Left lung (tissue), 4 donors: ENCODE measurements at regions not wholly inside any gene's neighbourhood (a gene's known extent, or its start where the extent isn't known, plus 50 kb on each side); places are given as distances from the start of the nearest gene placed in this dataset.

Experiments
- ATAC-seq: fragments of 200-7000 bp; cut with Tn5 transposase; one replicate; pipeline ENCODE4 v1.9.1; 2020; ENCODE audit warnings: moderate library complexity
- DNase-seq, 4 donors: peaks; one replicate each; pipeline ENCODE4 v3.0.0-alpha.2; 2013 to 2020
- H3K27ac ChIP-seq, 2 donors: fragments of 200-600 bp; sonication (generic) in 1 of 2; one replicate each; pipeline versions ENCODE4 v1.5.0 to v1.8.0; 2020 to 2021
- H3K27me3 ChIP-seq, 2 donors: fragments of 200-600 bp; sonication (generic) in 1 of 2; one replicate each; pipeline versions ENCODE4 v1.5.0 to v1.8.0; 2020 to 2021
- H3K36me3 ChIP-seq, 2 donors: fragments of 200-600 bp; sonication (generic) in 1 of 2; one replicate each; pipeline versions ENCODE4 v1.5.0 to v1.8.0; 2020 to 2021
- H3K4me1 ChIP-seq, 2 donors: fragments of 200-600 bp; one replicate each; pipeline ENCODE4 v1.8.0; 2021
- H3K4me3 ChIP-seq, 2 donors: fragments of 200-600 bp; sonication (generic) in 1 of 2; one replicate each; pipeline versions ENCODE4 v1.5.0 to v1.8.0; 2020 to 2021; ENCODE audit warnings: mild to moderate bottlenecking in 1 of 2
- H3K9me3 ChIP-seq, 2 donors: fragments of 200-600 bp; sonication (generic) in 1 of 2; one replicate each; pipeline versions ENCODE4 v1.5.0 to v1.8.0; 2020 to 2021
- intact Hi-C, 2 donors: fragments of 100-400 bp; cut with DNase I; formaldehyde crosslinking; loops; one replicate each; pipeline versions ENCODE4 v1.11.2 to v1.14.2; 2022
- TF ChIP-seq, protein P1 (sequence below), 2 donors: fragments of 200-600 bp; sonication (generic) in 1 of 2; IDR thresholded peaks; one replicate each; pipeline versions ENCODE4 v1.5.0 to v1.8.0; 2021; ENCODE audit warnings: antibody characterized with exemption in 2 of 2
- donor health status: DM: no; HTN: yes; CAD: no.
- donor health status: DM: no; HTN: no; CAD: no.

DNA sequence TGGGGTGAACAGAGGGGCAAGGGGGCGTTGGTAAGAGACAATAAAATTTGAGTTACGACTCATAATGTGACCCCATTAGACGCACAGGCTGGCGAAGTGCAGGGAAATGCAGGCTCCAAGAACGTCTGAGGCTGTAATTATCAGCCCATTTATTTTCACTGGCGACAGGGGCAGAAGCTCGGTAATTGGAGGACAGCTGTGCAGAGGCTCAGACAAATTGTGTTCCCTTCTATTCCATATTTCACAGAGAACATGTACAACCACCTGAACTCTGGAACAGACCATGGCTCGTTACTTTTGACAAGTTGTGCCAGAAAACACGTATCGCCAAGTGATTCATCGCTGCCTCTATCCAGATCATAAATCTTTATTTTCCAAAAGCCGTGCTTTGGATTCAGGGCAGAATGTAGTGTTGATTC, 137.3 kb upstream of the FRMD4A start:
- intact Hi-C loops = no loop called here
- TF ChIP-seq, protein P1, sequence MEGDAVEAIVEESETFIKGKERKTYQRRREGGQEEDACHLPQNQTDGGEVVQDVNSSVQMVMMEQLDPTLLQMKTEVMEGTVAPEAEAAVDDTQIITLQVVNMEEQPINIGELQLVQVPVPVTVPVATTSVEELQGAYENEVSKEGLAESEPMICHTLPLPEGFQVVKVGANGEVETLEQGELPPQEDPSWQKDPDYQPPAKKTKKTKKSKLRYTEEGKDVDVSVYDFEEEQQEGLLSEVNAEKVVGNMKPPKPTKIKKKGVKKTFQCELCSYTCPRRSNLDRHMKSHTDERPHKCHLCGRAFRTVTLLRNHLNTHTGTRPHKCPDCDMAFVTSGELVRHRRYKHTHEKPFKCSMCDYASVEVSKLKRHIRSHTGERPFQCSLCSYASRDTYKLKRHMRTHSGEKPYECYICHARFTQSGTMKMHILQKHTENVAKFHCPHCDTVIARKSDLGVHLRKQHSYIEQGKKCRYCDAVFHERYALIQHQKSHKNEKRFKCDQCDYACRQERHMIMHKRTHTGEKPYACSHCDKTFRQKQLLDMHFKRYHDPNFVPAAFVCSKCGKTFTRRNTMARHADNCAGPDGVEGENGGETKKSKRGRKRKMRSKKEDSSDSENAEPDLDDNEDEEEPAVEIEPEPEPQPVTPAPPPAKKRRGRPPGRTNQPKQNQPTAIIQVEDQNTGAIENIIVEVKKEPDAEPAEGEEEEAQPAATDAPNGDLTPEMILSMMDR (IDR thresholded peaks at IDR 0.05) = no peak
- Histone ChIP-seq H3K4me3 (no peak overlapping the region), H3K27ac (no peak overlapping the region), H3K9me3 (no peaks in the 10 kb centered on the region), H3K27me3 (no peaks in the 10 kb centered on the region), H3K36me3 (no peaks in the 10 kb centered on the region), H3K4me1 (no peaks in the 10 kb centered on the region)
- ATAC-seq (no peak), DNase-seq (no peak)

DNA sequence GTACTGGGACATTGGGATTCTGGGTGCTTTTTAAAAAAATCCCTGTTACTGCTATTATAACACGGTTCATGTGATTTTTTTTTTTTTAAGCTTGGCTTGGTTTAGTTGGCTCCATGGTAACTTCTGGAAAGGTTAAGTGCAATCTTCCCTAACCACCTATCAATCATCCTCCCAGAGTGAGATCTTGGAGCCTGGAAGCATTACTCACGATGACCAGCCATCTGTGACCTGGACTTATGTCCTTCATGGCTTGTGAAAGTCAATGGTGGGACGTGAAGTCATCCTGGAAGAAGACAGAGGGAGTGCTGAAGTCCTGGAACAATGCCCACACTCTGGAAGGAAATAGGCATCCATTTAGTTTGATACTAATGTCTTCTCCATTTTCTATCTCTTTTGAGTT, 135.5 kb upstream of the FRMD4A start:
- no peak overlapping the region for H3K27ac ChIP-seq
- H3K9me3 ChIP-seq = no peaks in the 10 kb centered on the region
- TF ChIP-seq, protein P1 (IDR thresholded peaks at IDR 0.05) = no peak
- DNase-seq = no peak
- no peak for ATAC-seq
- H3K36me3 ChIP-seq = no peaks in the 10 kb centered on the region
- H3K4me3 ChIP-seq = no peak overlapping the region
- intact Hi-C loops = no loop called here
- H3K4me1 ChIP-seq = no peaks in the 10 kb centered on the region
- no peaks in the 10 kb centered on the region for H3K27me3 ChIP-seq

DNA sequence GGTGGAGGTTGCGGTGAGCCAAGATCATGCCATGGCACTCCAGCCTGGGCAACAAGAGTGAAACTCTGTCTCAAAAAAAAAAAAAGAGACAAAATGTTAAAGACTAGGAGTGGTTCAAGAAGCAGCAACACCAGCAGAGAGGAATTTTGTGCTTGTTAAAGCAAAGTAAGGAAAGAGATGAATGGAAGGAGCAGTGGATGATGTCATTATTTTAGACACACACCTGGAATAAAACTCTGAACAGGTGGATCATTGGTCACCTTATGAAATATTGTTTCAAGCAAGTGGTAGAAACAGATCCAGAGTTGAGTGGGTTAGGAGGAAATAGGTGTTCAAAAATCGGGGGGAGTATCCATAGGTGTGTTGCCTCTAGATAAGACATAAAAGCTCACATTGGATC, 129.7 kb upstream of the FRMD4A start:
- no peaks in the 10 kb centered on the region for H3K27me3 ChIP-seq
- intact Hi-C loops = no loop called here
- DNase-seq (no peak), ATAC-seq (no peak)
- H3K27ac ChIP-seq = no peak overlapping the region
- no peaks in the 10 kb centered on the region for H3K4me1 ChIP-seq
- TF ChIP-seq, protein P1 (IDR thresholded peaks at IDR 0.05) = no peak
- no peaks in the 10 kb centered on the region for H3K9me3 ChIP-seq
- H3K36me3 ChIP-seq = no peaks in the 10 kb centered on the region
- no peak overlapping the region for H3K4me3 ChIP-seq

DNA sequence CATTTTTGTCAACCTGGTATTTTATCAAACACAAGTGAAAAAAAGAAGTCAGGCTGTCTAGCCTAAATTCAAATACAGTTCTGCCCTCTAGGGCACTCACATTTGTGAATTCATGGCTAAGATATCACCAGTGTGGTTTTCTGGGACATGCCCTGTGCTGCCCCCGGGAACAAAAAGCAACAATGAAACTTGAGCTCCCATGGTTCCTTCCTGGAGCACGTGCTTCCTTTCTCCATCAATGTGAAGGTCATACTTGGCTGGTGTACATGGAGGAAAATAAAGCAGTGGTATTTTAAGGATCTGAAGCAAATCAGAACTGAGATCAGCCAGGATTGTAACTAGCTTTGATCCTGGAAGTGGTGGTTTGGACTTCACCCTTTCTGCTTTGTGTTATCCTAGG, 128.9 kb upstream of the FRMD4A start:
- Histone ChIP-seq H3K9me3 (no peaks in the 10 kb centered on the region), H3K36me3 (no peaks in the 10 kb centered on the region), H3K4me1 (no peaks in the 10 kb centered on the region), H3K27ac (no peak overlapping the region), H3K4me3 (no peak overlapping the region), H3K27me3 (no peaks in the 10 kb centered on the region)
- TF ChIP-seq, protein P1 (IDR thresholded peaks at IDR 0.05) = no peak
- intact Hi-C loops = no loop called here
- ATAC-seq = no peak
- no peak for DNase-seq

DNA sequence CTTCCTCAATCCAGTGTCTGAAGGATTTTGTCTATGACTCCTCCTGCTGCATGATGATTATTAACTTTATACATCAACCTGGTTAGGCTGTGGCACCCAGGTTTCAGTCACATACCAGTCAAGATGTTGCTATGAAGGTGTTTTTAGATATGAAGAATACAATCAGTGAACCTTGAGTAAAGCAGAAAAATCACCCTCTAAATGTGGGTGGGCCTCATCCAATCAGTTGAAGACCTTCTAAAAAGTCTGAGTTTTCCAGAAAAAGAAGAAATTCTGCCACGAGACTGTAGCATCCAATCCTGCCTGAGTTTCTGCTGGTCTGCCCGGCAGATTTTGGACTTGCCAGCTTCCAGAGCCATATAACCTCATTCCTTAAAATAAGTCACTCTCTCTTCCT, 126.1 kb upstream of the FRMD4A start:
- Histone ChIP-seq H3K36me3 (no peaks in the 10 kb centered on the region), H3K9me3 (no peaks in the 10 kb centered on the region), H3K4me3 (no peak overlapping the region), H3K4me1 (no peaks in the 10 kb centered on the region), H3K27me3 (no peaks in the 10 kb centered on the region), H3K27ac (no peak overlapping the region)
- ATAC-seq = no peak
- TF ChIP-seq, protein P1 (IDR thresholded peaks at IDR 0.05) = no peak
- DNase-seq = no peak
- intact Hi-C loops = no loop called here
